Body of pancreas (tissue), 4 donors: ENCODE measurements at regions not wholly inside any gene's neighbourhood (a gene's known extent, or its start where the extent isn't known, plus 50 kb on each side); places are given as distances from the start of the nearest gene placed in this dataset.

ENCODE experiments used
- ATAC-seq: fragments of 150-250 bp; one replicate; pipeline ENCODE4 v1.9.1; 2016
- DNase-seq, 4 donors: peaks; one replicate each; pipeline ENCODE4 v3.0.0-alpha.2; 2019
- H3K27ac ChIP-seq, 4 donors: fragments of 200-600 bp; sonication (generic); 1 replicate in 3 of 4; 2 replicates in 1 of 4; pipeline versions ENCODE4 v1.5.1 to v1.6.1; 2016 to 2019; ENCODE audit warnings: mild to moderate bottlenecking in 1 of 4, mixed read lengths in 1 of 4, moderate library complexity in 1 of 4
- H3K27me3 ChIP-seq, 2 donors: fragments of 200-600 bp; sonication (generic); one replicate each; pipeline ENCODE4 v1.6.0; 2016; ENCODE audit warnings: mild to moderate bottlenecking in 1 of 2
- H3K36me3 ChIP-seq, 2 donors: fragments of 200-600 bp; sonication (generic); replicated peaks in 1 of 2; 2 replicates each; pipeline ENCODE4 v1.5.1; 2016; ENCODE audit warnings: low read depth in 2 of 2; ENCODE audit not compliant: insufficient read depth in 1 of 2
- H3K4me1 ChIP-seq: fragments of 200-600 bp; sonication (generic); one replicate; pipeline ENCODE4 v1.6.0; 2016
- H3K4me3 ChIP-seq, 2 donors: fragments of 200-600 bp; sonication (generic); 1 replicate in 1 of 2; 2 replicates in 1 of 2; pipeline ENCODE4 v1.5.1; 2016 to 2019
- H3K9me3 ChIP-seq, 3 donors: fragments of 200-600 bp; sonication (generic); 1 replicate in 2 of 3; 2 replicates in 1 of 3; pipeline ENCODE4 v1.5.1; 2016
- CTCF ChIP-seq, 7 experiments: fragments of 450-650 bp in 4 of 7; fragments of 200-600 bp in 3 of 7; sonication (generic) in 3 of 7; IDR thresholded peaks; one replicate each; pipeline ENCODE4 v1.5.1; 2016 to 2019; ENCODE audit warnings: antibody characterized with exemption in 7 of 7
- POLR2A ChIP-seq, 3 donors: fragments of 450-650 bp; IDR thresholded peaks; one replicate each; pipeline ENCODE4 v1.6.1; 2016; ENCODE audit warnings: antibody characterized with exemption in 3 of 3, mild to moderate bottlenecking in 2 of 3
- WGBS, 2 donors: methylation state at CpG; one replicate each; pipeline ENCODE4 v1.1.5; 2017; 5-methylcytosine and 5-hydroxymethylcytosine counted together
- intact Hi-C: fragments of 100-400 bp; cut with DNase I; formaldehyde crosslinking; loops from one replicate; pipeline ENCODE4 v1.15.1; 2023

GRCh38 chr7:118350260-118350659, 125.8 kb downstream of the ANKRD7 start:
- Histone ChIP-seq H3K36me3 (no peaks in the 10 kb centered on the region), H3K4me1 (no peaks in the 10 kb centered on the region), H3K27ac (no peak overlapping the region), H3K27me3 (no peaks in the 10 kb centered on the region), H3K4me3 (no peak overlapping the region), H3K9me3 (no peaks in the 10 kb centered on the region)
- DNase-seq (no peak), ATAC-seq (no peak)
- 57 to 64% methylated on average over 1 of the region's 1 CpG for WGBS, 2 donors
- no peak for TF ChIP-seq CTCF (IDR thresholded peaks at IDR 0.05)
- TF ChIP-seq POLR2A (IDR thresholded peaks at IDR 0.05), result no peak
- intact Hi-C loops, result no loop called here

GRCh38 chr7:118352867-118353453, 128.5 kb downstream of the ANKRD7 start:
- ATAC-seq, result no peak
- no peak for TF ChIP-seq POLR2A (IDR thresholded peaks at IDR 0.05)
- TF ChIP-seq CTCF (IDR thresholded peaks at IDR 0.05), result peak in 2 of 7 experiments; percentile 10 to 33
- no peak for DNase-seq
- H3K27ac ChIP-seq, result no peak overlapping the region
- intact Hi-C loops, result no loop called here
- H3K9me3 ChIP-seq, result no peaks in the 10 kb centered on the region
- no peaks in the 10 kb centered on the region for H3K36me3 ChIP-seq
- H3K4me1 ChIP-seq, result no peaks in the 10 kb centered on the region
- no peak overlapping the region for H3K4me3 ChIP-seq
- no peaks in the 10 kb centered on the region for H3K27me3 ChIP-seq
- WGBS, 2 donors, result 46 to 47% methylated on average over 3 of the region's 3 CpGs

GRCh38 chr7:118366363-118366762, 141.9 kb downstream of the ANKRD7 start:
- WGBS, 2 donors, result 61 to 70% methylated on average over 5 of the region's 5 CpGs
- Histone ChIP-seq H3K27ac (no peak overlapping the region), H3K27me3 (no peaks in the 10 kb centered on the region), H3K4me3 (no peak overlapping the region), H3K9me3 (no peaks in the 10 kb centered on the region), H3K4me1 (no peaks in the 10 kb centered on the region), H3K36me3 (no peaks in the 10 kb centered on the region)
- intact Hi-C loops, result no loop called here
- no peak for DNase-seq
- no peak for TF ChIP-seq CTCF (IDR thresholded peaks at IDR 0.05)
- no peak for TF ChIP-seq POLR2A (IDR thresholded peaks at IDR 0.05)
- no peak for ATAC-seq

GRCh38 chr7:118368958-118369357, 144.5 kb downstream of the ANKRD7 start:
- Histone ChIP-seq H3K27me3 (no peaks in the 10 kb centered on the region), H3K4me1 (peaks cover 8% of the 10 kb centered on the region), H3K9me3 (no peaks in the 10 kb centered on the region), H3K36me3 (no peaks in the 10 kb centered on the region), H3K27ac (no peak overlapping the region), H3K4me3 (no peak overlapping the region)
- DNase-seq (no peak), ATAC-seq (no peak)
- intact Hi-C loops, result no loop called here
- TF ChIP-seq CTCF (IDR thresholded peaks at IDR 0.05), result no peak
- no peak for TF ChIP-seq POLR2A (IDR thresholded peaks at IDR 0.05)

GRCh38 chr7:118369987-118370386, 145.5 kb downstream of the ANKRD7 start:
- TF ChIP-seq POLR2A (IDR thresholded peaks at IDR 0.05) (no peak), CTCF (IDR thresholded peaks at IDR 0.05) (no peak)
- Histone ChIP-seq H3K36me3 (no peaks in the 10 kb centered on the region), H3K27me3 (no peaks in the 10 kb centered on the region), H3K9me3 (no peaks in the 10 kb centered on the region), H3K27ac (no peak overlapping the region), H3K4me1 (peaks cover 8% of the 10 kb centered on the region), H3K4me3 (no peak overlapping the region)
- ATAC-seq (no peak), DNase-seq (no peak)
- WGBS, 2 donors, result 49 to 57% methylated on average over 3 of the region's 3 CpGs
- intact Hi-C loops, result no loop called here
